WTC11 (cell line): ENCODE measurements at regions not wholly inside any gene's neighbourhood (a gene's known extent, or its start where the extent isn't known, plus 50 kb on each side); places are given as distances from the start of the nearest gene placed in this dataset.

Experiments used
- AR ChIP-seq: fragments of 250-450 bp; sonication (Bioruptor Pico); IDR thresholded peaks from 2 replicates; pipeline ENCODE4 v1.9.0; 2021; ENCODE audit warnings: mild to moderate bottlenecking
- CTCF ChIP-seq: fragments of 200-600 bp; IDR thresholded peaks from 2 replicates; pipeline ENCODE4 v1.8.0; 2022; ENCODE audit warnings: antibody characterized with exemption
- ESRRA ChIP-seq: sonication (generic); formaldehyde crosslinking; IDR thresholded peaks from 2 replicates; pipeline ENCODE4 v1.8.1; 2022; ENCODE audit warnings: mild to moderate bottlenecking, missing genetic modification reagents, borderline replicate concordance
- GABPB1 ChIP-seq: sonication (generic); formaldehyde crosslinking; IDR thresholded peaks from 2 replicates; pipeline ENCODE4 v1.8.1; 2023; ENCODE audit warnings: mild to moderate bottlenecking, missing genetic modification reagents
- MAX ChIP-seq: sonication (generic); formaldehyde crosslinking; IDR thresholded peaks from 2 replicates; pipeline ENCODE4 v1.8.0; 2022; ENCODE audit warnings: mild to moderate bottlenecking, missing genetic modification reagents
- NR3C1 ChIP-seq: sonication (generic); formaldehyde crosslinking; conservative IDR thresholded peaks from 2 replicates; pipeline ENCODE4 v1.8.1; 2023; ENCODE audit warnings: low read depth, mild to moderate bottlenecking, missing genetic modification reagents
- SMAD3 ChIP-seq: sonication (generic); formaldehyde crosslinking; IDR thresholded peaks from 2 replicates; pipeline ENCODE4 v1.8.0; 2022; ENCODE audit warnings: missing genetic modification reagents, mild to moderate bottlenecking, borderline replicate concordance
- ZBTB43 ChIP-seq: sonication (generic); formaldehyde crosslinking; IDR thresholded peaks from 2 replicates; pipeline ENCODE4 v1.8.1; 2023; ENCODE audit warnings: mild to moderate bottlenecking, missing genetic modification reagents

- no peak for TF ChIP-seq CTCF
- no peak for TF ChIP-seq SMAD3 (CRISPR knock-in tag)
- no peak for TF ChIP-seq GABPB1 (CRISPR knock-in tag)
- no peak for TF ChIP-seq NR3C1 (CRISPR knock-in tag)
- no peak for TF ChIP-seq ZBTB43
- TF ChIP-seq AR, result no peak
- TF ChIP-seq ESRRA (CRISPR knock-in tag), result no peak
- TF ChIP-seq MAX (CRISPR knock-in tag), result no peak
Measured at GRCh38 chr1:166304131-166304530, 137.3 kb upstream of the FAM78B start.
